NB4 (cell line): ENCODE measurements at regions not wholly inside any gene's neighbourhood (a gene's known extent, or its start where the extent isn't known, plus 50 kb on each side); places are given as distances from the start of the nearest gene placed in this dataset.

Experiments
- CTCF ChIP-seq: IDR thresholded peaks from one replicate; pipeline ENCODE4 v1.5.1; 2012; ENCODE audit warnings: low read depth, low read length
- MAX ChIP-seq: IDR thresholded peaks from 2 replicates; pipeline ENCODE4 v1.6.1; 2011; ENCODE audit warnings: low read depth, low read length

GRCh38 chr1:73511038-73511437, 686.9 kb downstream of the LRRIQ3 start:
- TF ChIP-seq MAX (no peak), CTCF (no peak)
